ENCODE measurements at regions not wholly inside any gene's neighbourhood (a gene's known extent, or its start where the extent isn't known, plus 50 kb on each side); places are given as distances from the start of the nearest gene placed in this dataset.

DNA sequence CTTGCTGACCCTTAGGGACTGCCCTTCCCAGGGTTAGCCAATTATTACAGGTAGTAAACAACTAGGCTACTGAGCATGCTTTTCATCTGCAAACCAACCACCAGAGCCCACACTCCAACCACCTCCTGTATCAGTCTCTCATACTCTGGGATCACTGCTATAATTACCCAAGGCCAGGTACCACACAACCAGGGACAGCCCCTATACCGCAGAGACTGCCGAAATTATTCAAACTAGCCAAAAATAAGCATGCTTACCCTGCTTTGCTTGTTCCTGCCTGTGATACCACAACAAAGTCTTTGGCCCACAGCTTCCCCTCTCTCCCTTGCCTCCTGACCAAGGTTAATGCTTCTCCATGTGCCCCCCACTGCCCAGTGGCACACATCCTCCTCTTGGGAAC lies 197.6 kb upstream of the SRRM4 start:
- TF ChIP-seq RAD21 (conservative IDR thresholded peaks at IDR 0.05) = no peak
- TF ChIP-seq CTCF (IDR thresholded peaks at IDR 0.05; ENCODE audit: poor library complexity, severe bottlenecking) = no peak
- no peak for TF ChIP-seq POLR2AphosphoS5 (IDR thresholded peaks at IDR 0.05)
- TF ChIP-seq EZH2 (IDR thresholded peaks at IDR 0.05; ENCODE audit: borderline replicate concordance, insufficient read depth, low read length, poor library complexity, severe bottlenecking) = no peak
- no peak for TF ChIP-seq TAF1 (IDR thresholded peaks at IDR 0.05; ENCODE audit: low read depth)
- TF ChIP-seq MXI1 (conservative IDR thresholded peaks at IDR 0.05; ENCODE audit: poor library complexity, severe bottlenecking) = no peak
- no peak for TF ChIP-seq EP300 (conservative IDR thresholded peaks at IDR 0.05; ENCODE audit: poor library complexity, severe bottlenecking)
- TF ChIP-seq REST (IDR thresholded peaks at IDR 0.05; ENCODE audit: borderline replicate concordance) = no peak
